HG03565 (cell line): ENCODE measurements at regions not wholly inside any gene's neighbourhood (a gene's known extent, or its start where the extent isn't known, plus 50 kb on each side); places are given as distances from the start of the nearest gene placed in this dataset.

Source experiments
- ATAC-seq: cut with Tn5 transposase; IDR thresholded peaks from one replicate; pipeline ENCODE4 v1.9.1; 2021; ENCODE audit warnings: mild to moderate bottlenecking, moderate library complexity; ENCODE audit not compliant: unreplicated experiment

DNA sequence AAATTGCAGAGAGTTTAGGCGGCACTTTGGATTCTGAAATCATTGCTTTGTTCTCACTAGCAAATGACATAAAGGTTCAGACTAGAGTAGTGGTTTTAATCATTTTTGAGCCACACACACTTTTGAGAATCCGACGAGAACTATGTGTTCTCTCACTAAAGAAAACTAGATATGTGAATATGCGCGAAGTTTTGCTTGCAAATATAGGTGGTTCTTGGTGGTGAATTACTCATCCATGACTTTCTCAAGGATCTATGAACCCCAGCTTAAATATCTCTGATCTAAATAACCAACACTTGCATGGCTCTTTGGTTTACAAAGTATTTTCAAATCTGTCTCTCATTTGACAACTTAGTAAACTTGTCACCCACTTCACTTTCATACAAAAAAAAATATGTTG is 54.8 kb downstream of the NOG start:
- ATAC-seq: no peak

- ATAC-seq: no peak
Measured at GRCh38 chr17:56648806-56649205, 55.3 kb downstream of the NOG start.

- no peak for ATAC-seq
Measured at GRCh38 chr17:56652628-56653027, 59.1 kb downstream of the NOG start.

- ATAC-seq: peak; percentile 97
Measured at GRCh38 chr17:56653877-56654276, 60.4 kb downstream of the NOG start.

- no peak for ATAC-seq
Measured at GRCh38 chr17:56656701-56657327, 63.3 kb downstream of the NOG start.

GRCh38 chr17:56658648-56659047 is 65.1 kb downstream of the NOG start:
- no peak for ATAC-seq

GRCh38 chr17:56659622-56660021 is 66.1 kb downstream of the NOG start:
- no peak for ATAC-seq

DNA sequence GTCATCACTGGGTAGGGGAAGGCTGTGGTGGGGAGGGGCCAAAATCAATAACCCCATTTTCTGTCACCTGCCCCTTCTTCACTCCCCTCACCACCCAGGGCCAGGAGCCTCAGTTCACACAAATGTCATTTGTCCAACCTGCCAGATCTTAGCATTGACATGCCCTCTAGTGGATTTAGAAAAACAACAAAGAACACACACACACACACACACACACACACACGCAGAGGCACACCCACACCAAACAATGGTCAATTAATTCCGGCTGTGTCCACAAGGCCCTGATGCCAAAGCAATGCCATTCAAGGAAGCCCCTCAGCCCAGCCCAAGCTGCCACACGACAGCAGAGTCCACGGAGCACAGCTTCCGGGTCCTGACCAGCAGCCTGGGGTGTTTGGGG is 68.4 kb downstream of the NOG start:
- no peak for ATAC-seq

- ATAC-seq: no peak
Measured at GRCh38 chr17:56665864-56666263, 72.4 kb downstream of the NOG start.

GRCh38 chr17:56667925-56668458 is 74.5 kb downstream of the NOG start:
- no peak for ATAC-seq

DNA sequence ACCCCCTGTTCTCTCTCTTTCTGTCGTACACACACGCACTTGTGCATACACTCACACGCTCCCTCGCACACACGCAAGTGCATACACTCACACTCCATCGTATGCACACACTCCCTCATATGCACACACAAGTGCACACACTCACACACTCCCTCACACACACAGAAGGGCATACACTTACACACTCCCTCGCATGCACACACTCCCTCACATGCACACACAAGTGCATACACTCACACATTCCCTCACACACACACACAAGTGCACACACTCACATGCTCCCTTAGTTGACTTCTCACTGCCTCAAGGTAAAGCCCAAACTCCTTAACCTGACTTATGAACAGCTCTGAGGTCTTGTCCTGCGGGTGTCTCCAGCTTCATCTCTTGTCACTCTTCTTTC is 78.7 kb downstream of the NOG start:
- no peak for ATAC-seq

DNA sequence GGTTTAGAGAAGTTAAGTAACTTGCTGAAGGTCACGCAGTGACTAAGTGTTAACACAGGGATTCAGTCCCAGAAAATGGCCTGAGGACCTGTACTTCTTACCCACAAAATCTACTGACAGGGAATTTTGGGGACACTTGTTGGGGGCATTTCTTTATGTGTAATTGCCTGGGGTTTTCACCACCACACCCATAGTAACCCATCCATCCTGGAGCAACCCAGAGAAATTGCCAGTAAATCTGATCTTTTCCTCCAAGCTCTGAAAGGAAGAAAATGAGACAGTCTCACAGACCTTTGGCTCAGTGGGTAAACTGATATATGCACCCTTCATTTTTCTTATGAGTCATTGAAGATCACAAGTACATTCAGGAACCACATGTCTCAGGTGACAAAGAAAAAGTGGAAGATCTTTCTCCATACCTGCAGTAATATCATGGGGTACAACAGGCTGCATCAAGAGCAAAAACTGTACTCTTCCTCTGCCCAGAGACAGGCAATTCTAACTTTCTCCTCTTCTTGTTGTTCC is 81.0 kb downstream of the NOG start:
- ATAC-seq: no peak

DNA sequence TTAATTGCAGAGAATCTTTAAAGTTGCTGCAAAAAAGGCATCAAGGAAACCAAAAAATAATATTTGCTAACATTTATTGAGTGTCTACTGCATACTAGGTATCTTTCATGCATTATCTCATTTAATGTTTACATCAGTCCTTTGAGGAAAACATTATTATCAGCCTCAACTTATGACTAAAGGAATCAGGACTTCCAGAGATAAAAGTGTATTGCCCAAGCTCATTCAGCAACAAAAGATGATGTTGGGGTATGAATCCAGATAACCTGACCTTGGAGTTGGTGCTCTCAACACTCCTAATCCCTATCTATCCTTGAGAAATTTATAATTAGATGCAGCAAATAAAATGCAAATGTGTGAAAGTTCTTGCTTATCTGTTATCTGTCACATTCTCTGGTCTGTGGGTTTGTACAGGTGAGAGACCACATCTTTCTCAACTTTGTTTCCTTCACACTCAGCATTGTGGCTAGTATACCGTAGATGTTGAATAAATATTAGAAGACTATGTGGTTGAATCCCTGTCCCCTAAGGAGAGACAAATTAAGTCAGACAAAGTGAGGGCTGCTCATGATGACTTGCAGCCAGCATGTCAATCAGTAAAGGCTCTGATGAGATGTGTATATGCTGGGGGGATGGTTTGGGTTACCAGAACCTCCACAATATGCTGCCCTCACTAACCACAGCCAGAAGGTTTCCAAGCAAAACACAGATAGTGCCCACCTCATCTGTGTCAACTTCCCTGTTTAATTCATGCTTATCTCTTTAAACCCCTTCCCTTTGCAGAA is 82.6 kb downstream of the NOG start:
- ATAC-seq: no peak

- no peak for ATAC-seq
Measured at GRCh38 chr17:56676810-56677209, 83.3 kb downstream of the NOG start.

- no peak for ATAC-seq
Measured at GRCh38 chr17:56678249-56679114, 85.0 kb downstream of the NOG start.

DNA sequence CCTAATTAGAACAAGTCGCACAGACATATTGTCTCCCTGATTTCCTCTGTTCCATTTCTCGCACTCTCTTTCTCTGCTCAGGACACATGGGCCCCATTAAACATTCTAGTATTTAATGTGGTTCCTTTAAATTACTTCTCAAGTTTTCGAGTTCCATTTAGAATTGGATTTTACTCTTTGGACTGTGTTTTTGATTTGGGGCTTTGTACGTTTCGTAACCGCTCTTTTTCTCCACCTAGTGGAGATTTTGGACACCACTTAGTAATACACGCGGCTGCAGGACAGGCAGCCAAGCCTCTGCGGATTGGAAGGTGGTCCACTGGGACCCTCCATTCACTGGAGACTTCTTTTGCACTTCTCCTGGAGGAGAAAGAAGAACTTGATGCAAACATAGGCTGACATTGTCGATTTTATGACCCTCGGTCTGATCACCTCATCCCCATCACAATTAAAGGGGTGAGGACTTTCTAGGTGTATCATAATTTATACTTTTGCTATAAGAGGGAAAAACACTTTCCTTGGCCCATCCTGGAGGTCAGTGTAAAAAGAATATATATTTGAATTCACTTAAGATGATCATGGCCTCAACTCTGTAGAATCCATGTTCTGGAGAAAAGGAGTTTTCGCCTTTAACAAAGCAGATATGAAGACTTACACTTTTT is 85.7 kb downstream of the NOG start:
- no peak for ATAC-seq

DNA sequence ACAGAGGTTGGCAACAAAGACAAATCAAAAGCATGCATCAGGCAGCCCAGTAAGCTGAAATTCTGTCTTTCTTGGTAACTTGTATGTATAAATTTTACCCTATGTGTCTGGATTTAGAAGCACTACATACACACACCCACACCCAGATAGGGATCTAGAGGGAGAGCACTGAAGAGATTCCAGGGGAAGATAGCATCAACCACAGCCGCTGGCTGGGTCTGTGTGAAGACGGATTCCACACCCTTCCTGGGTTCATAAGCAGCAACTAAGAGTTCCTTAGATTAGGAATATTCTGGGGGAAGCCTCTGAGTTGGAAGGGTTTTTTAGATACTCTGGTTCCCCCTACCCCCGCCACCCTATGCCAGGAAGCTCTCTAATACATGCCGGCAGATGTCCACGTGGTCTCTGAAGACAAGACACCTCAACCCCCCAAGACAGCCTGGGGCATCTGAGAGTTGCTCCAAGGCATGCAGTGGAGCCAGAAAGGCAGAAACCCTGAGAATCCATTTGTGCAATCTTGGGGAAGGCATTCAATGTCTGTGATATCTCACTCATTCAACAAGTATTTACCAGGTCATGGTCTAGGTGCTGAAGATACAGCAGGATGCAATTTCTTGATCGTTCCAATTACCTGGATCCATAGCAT is 86.4 kb downstream of the NOG start:
- ATAC-seq: no peak

DNA sequence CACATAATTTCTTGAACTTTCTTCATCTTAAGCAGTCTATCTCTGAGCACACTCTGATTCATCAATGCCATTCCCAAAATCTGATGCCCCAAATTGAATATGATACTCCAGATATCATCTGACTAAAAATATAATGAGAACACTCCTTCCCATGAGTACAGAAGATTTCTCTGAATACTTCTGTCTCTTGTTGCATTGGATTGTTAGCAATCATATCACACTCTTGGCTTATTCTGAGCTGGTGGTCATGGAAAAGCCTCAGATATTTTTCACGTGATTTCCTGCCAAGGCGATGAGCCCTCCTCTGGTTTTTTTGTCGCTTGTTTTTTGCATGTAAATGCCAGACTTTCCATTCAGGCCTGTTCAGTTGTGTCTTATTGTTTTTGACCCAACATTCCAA is 87.2 kb downstream of the NOG start:
- no peak for ATAC-seq

DNA sequence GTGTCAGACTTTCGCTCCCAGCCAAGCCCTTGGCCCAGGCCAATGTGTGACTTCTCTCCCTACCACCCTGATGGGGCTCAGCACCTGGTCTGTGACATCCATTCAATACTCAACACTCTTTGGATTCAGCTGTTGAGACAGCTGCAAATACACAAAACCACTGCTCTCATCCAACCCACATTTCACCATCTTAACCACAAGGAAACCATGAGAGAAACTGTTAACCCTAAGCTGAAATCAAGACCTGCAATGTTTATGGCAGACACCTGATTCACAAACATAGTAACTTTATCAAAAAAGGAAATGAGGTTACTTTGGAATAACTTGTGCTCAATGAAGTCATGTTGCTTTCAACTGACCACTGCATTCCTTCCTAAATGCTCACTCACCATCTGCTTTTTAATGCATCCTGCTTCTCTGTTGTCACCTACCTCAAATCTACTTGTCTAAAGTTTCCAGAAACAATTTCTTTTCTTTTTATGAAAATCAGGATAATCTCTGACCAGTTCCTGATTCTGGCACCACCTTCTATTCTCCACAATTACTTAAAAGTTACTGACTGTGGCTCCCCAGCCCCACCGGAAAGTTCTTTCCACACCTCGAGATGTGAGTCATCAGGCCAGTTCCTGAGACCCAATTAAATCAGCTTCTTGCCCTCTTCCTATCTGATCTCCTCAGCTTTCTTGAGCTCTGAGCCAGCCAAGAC is 88.2 kb downstream of the NOG start:
- ATAC-seq: peak; percentile 47

GRCh38 chr17:56688151-56688550 is 94.7 kb downstream of the NOG start:
- no peak for ATAC-seq
